HFF-Myc (cell line): ENCODE measurements at regions not wholly inside any gene's neighbourhood (a gene's known extent, or its start where the extent isn't known, plus 50 kb on each side); places are given as distances from the start of the nearest gene placed in this dataset.

Source experiments
- DNase-seq: peaks from one replicate; pipeline ENCODE4 v3.0.0-alpha.2; 2011; ENCODE audit warnings: low read depth; ENCODE audit errors: extremely low read depth
- H3K4me3 ChIP-seq: replicated peaks from 2 replicates; pipeline ENCODE4 v1.5.1; 2011; ENCODE audit warnings: low read depth, mild to moderate bottlenecking, control low read depth, low read length
- TF ChIP-seq, protein P1 (sequence below): IDR thresholded peaks from 2 replicates; pipeline ENCODE4 v1.5.1; 2012; ENCODE audit warnings: mild to moderate bottlenecking, low read depth, low read length, control low read depth; ENCODE audit errors: missing control alignments

DNA sequence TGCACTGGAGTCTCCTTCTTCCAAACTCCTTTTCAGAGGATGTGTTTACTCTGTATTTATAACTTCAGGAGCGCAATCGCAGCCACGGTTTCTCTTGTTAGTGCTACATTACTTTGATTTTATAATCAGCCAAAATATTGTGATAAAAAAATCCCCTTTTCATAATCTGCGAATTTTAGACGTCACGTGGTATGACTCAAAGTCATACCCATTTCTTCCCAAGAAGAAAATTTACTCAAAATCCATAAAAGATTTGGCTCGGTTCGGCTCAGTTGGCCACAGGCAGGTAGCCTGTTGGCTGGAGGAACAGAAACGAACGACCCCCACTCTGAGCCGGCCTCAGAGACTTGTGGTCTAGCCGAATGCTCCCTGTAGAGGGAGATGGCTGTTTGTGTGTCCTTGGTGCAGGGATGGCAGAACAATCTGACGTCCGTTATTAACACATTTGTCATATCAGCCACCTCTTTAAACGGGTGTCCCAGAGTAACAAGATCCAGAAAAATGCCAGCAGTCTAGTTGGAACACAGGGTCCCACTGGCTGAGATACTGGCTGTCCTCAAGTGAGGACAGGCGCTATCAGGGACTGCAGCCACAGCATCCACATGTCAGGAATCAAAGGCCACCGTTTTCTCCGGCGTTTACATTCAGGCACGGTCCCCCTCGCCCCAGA, 247.6 kb downstream of the DLL1 start:
- H3K4me3 ChIP-seq, result no peak overlapping the region
- DNase-seq, result no peak
- TF ChIP-seq, protein P1, sequence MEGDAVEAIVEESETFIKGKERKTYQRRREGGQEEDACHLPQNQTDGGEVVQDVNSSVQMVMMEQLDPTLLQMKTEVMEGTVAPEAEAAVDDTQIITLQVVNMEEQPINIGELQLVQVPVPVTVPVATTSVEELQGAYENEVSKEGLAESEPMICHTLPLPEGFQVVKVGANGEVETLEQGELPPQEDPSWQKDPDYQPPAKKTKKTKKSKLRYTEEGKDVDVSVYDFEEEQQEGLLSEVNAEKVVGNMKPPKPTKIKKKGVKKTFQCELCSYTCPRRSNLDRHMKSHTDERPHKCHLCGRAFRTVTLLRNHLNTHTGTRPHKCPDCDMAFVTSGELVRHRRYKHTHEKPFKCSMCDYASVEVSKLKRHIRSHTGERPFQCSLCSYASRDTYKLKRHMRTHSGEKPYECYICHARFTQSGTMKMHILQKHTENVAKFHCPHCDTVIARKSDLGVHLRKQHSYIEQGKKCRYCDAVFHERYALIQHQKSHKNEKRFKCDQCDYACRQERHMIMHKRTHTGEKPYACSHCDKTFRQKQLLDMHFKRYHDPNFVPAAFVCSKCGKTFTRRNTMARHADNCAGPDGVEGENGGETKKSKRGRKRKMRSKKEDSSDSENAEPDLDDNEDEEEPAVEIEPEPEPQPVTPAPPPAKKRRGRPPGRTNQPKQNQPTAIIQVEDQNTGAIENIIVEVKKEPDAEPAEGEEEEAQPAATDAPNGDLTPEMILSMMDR, result no peak

DNA sequence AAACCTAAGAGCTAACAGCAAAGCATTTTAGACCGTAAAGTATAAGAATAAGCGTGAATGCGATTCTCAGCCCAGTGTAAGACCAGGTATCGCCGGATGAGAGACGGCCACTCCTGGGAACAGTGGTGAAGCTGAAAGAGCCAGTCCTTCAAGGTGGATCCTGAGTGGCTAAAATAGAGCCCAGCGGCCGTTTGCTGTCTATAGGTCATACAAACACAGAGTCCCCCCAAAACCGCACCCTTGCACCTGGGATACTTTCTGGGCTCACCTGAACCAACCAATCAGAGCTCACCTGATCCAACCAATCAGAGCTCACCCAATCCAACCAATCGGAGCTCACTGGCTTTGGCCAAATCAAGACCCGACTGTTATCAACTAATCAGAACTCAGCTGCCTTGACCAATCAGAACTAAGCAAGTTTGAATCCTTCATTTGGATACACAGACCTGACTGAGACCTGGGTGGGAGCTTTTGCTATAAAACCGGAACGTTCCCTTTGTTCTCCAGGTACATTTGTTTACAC, 248.2 kb downstream of the DLL1 start:
- no peak for DNase-seq
- H3K4me3 ChIP-seq, result no peak overlapping the region
- TF ChIP-seq, protein P1, result no peak

DNA sequence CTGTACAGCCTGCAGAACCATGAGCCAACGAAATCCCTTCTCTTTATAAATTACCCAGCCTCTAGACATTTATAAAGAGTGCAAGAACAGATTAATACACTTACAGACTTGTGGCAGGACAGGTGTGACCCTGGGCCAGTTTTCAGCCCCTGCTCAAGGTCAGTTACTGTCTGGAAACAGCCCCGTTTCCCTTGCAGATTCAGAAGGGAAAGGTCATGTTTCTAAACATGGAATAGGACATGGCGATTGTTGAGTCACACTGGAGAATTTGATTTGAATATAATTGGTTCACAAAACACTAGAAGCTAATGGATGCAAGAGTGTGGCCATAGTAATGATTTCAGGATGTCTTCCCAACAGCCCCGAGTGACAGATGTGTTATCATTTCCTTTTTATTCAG, 248.8 kb downstream of the DLL1 start:
- no peak overlapping the region for H3K4me3 ChIP-seq
- TF ChIP-seq, protein P1, result no peak

DNA sequence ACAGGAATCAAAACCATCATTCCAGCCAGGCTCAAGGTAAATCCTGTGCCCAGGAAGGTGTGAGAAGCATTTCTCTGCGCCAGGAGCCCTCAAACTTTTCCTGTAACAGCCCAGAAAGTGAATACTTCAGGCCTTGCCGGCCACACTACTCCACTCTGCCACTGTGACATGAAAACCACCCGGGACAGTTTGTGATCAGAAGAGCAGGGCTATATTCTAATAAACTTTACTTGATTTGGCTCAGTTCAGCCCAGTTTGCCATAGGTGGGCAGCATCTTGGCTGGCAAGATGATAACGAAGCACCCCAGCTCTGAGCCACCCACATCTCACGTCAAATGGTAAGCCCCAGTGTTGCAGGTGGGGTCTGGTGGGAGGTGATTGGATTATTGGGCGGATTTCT, 249.4 kb downstream of the DLL1 start:
- no peak overlapping the region for H3K4me3 ChIP-seq
- DNase-seq, result no peak

More for the DNA sequence above, 248.8 kb downstream of the DLL1 start:
- DNase-seq, result no peak

DNA sequence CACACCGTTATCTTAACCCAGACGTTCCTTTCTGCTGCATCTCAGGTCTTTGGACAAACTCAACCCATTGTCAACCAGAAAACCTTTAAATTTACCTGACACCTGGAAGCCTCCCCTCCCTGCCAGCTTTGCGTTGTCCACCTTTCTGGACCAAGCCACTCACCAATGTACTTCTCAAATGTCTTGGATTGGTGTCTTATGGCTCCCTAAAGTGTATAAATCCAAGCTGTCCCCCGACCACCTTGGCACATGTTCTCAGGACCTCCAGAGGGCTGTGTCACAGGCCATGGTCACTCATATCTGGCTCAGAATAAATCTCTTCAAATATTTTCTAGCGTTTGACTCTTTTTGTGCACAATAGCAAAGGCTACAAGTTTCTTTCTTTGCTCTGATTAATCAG, 250.0 kb downstream of the DLL1 start:
- no peak overlapping the region for H3K4me3 ChIP-seq
- TF ChIP-seq, protein P1, result no peak
- no peak for DNase-seq

More for the DNA sequence above, 249.4 kb downstream of the DLL1 start:
- TF ChIP-seq, protein P1, result no peak

GRCh38 chr6:170040115-170040500, 250.8 kb downstream of the DLL1 start:
- TF ChIP-seq, protein P1, result no peak
- no peak overlapping the region for H3K4me3 ChIP-seq

More at GRCh38 chr6:170040115-170040500, 250.8 kb downstream of the DLL1 start:
- no peak for DNase-seq
